Heart right ventricle (tissue), 16 donors: ENCODE measurements at regions not wholly inside any gene's neighbourhood (a gene's known extent, or its start where the extent isn't known, plus 50 kb on each side); places are given as distances from the start of the nearest gene placed in this dataset.

Source experiments
- ATAC-seq, 8 donors: fragments of 200-7000 bp; cut with Tn5 transposase; one replicate each; pipeline ENCODE4 v1.9.1; 2020; ENCODE audit warnings: mild to moderate bottlenecking in 8 of 8, moderate library complexity in 8 of 8, moderate number of reproducible peaks in 1 of 8
- DNase-seq, 2 donors: peaks; one replicate each; pipeline ENCODE4 v3.0.0-alpha.2; 2020
- H3K27ac ChIP-seq, 10 donors: fragments of 200-600 bp; sonication (generic) in 2 of 10; one replicate each; pipeline versions ENCODE4 v1.5.0 to v1.8.0; 2020 to 2022; ENCODE audit warnings: mild to moderate bottlenecking in 3 of 10
- H3K27me3 ChIP-seq, 7 donors: fragments of 200-600 bp; one replicate each; pipeline ENCODE4 v1.8.0; 2021 to 2022; ENCODE audit warnings: mild to moderate bottlenecking in 2 of 7
- H3K36me3 ChIP-seq, 9 donors: fragments of 200-600 bp; sonication (generic) in 1 of 9; one replicate each; pipeline versions ENCODE4 v1.5.0 to v1.8.0; 2020 to 2022; ENCODE audit warnings: mild to moderate bottlenecking in 2 of 9
- H3K4me1 ChIP-seq, 9 donors: fragments of 200-600 bp; sonication (generic) in 1 of 9; one replicate each; pipeline versions ENCODE4 v1.5.0 to v1.8.0; 2020 to 2022; ENCODE audit warnings: mild to moderate bottlenecking in 4 of 9
- H3K4me3 ChIP-seq, 10 donors: fragments of 200-600 bp; sonication (generic) in 2 of 10; one replicate each; pipeline versions ENCODE4 v1.5.0 to v1.8.0; 2020 to 2022; ENCODE audit warnings: mild to moderate bottlenecking in 7 of 10, moderate library complexity in 2 of 10
- H3K9me3 ChIP-seq, 11 donors: fragments of 200-600 bp in 10 of 11; sonication (generic) in 2 of 11; one replicate each; pipeline versions ENCODE4 v1.5.0 to v1.8.0; 2013 to 2022; ENCODE audit warnings: mild to moderate bottlenecking in 2 of 11, control low read depth in 1 of 11, moderate library complexity in 1 of 11
- CTCF ChIP-seq, 9 donors: fragments of 200-600 bp; sonication (generic) in 2 of 9; IDR thresholded peaks; one replicate each; pipeline versions ENCODE4 v1.5.0 to v1.8.0; 2021 to 2022; ENCODE audit warnings: antibody characterized with exemption in 9 of 9, mild to moderate bottlenecking in 5 of 9, moderate library complexity in 1 of 9
- WGBS, 2 donors: extraction: QIAGEN DNeasy Blood & Tissue Kit; methylation state at CpG; one replicate each; pipeline ENCODE4 v1.1.7; 2013; ENCODE audit warnings: inconsistent platforms in 1 of 2; 5-methylcytosine and 5-hydroxymethylcytosine counted together
- intact Hi-C, 10 donors: fragments of 100-400 bp; cut with DNase I; formaldehyde crosslinking; loops; one replicate each; pipeline versions ENCODE4 v1.11.1 to v1.14.2; 2022
- donor health status: Arrhythmogenic right ventricular cardiomyopathy.
- donor health status: ischemic (EF 13 %, LVEDD 7.1; RV severe dilation, severe dysfunction).
- donor health status: healthy with polysubstance abuse.
- donor health status: DM: no; HTN: yes; CAD: no.
- donor health status: DM: no; HTN: no; CAD: no.
- donor health status: ischemic (EF 25% LVEDD 6.9; RV normal size, moderate dysfunction).
- donor health status: ischemic (EF 25% LVEDD 5.7; RV mildly dilated, moderate dysfunction).
- donor health status: healthy.
- donor health status: DM: yes; HTN: yes; CAD: no.
- donor health status: Ischemic cardiomyopathy.
- donor health status: ischemic (EF 35%, LVEDD 5.7; RV mildly dilated, moderate dysfunction).
- donor health status: nonischemic (EF 11% LVEDD 7.7; RV severe dilation, severe dysfunction).
- donor health status: DM: yes; HTN: yes; CAD: no.
- donor health status: PGD.
- donor health status: ischemic (EF 29% LVEDD 5.4; RV normal size, mild dysfunction).
- donor health status: nonischemic (EF 23%, LVEDD 6.1; RV moderate dilation, normal function).

- Histone ChIP-seq H3K27me3 (no peaks in the 10 kb centered on the region), H3K9me3 (no peaks in the 10 kb centered on the region), H3K27ac (no peak overlapping the region), H3K4me1 (peaks cover 0 to 7% (median 0%) of the 10 kb centered on the region in 9 donors), H3K36me3 (no peaks in the 10 kb centered on the region), H3K4me3 (no peak overlapping the region)
- intact Hi-C loops = no loop called here
- ATAC-seq (no peak), DNase-seq (no peak)
- WGBS, 2 donors = 95 to 97% methylated on average over 2 of the region's 2 CpGs
- no peak for TF ChIP-seq CTCF (IDR thresholded peaks at IDR 0.05)
Observed at GRCh38 chr2:163541943-163542342, 193.9 kb downstream of the FIGN start.

- ATAC-seq (no peak), DNase-seq (no peak)
- H3K4me1 ChIP-seq = peaks cover 0 to 7% (median 0%) of the 10 kb centered on the region in 9 donors
- H3K27me3 ChIP-seq = no peaks in the 10 kb centered on the region
- TF ChIP-seq CTCF (IDR thresholded peaks at IDR 0.05) = no peak
- no peak overlapping the region for H3K27ac ChIP-seq
- no peaks in the 10 kb centered on the region for H3K9me3 ChIP-seq
- 79 to 85% methylated on average over 2 of the region's 2 CpGs for WGBS, 2 donors
- H3K4me3 ChIP-seq = no peak overlapping the region
- intact Hi-C loops = no loop called here
- no peaks in the 10 kb centered on the region for H3K36me3 ChIP-seq
Observed at GRCh38 chr2:163541495-163541894, 194.3 kb downstream of the FIGN start.

- Histone ChIP-seq H3K4me3 (no peak overlapping the region), H3K27ac (no peak overlapping the region), H3K9me3 (peaks cover 0 to 15% (median 6%) of the 10 kb centered on the region in 11 donors), H3K36me3 (no peaks in the 10 kb centered on the region), H3K27me3 (no peaks in the 10 kb centered on the region), H3K4me1 (no peaks in the 10 kb centered on the region)
- intact Hi-C loops = no loop called here
- no peak for TF ChIP-seq CTCF (IDR thresholded peaks at IDR 0.05)
- WGBS, 2 donors = 78 to 97% methylated on average over 1 of the region's 1 CpG
- ATAC-seq (no peak), DNase-seq (no peak)
Observed at GRCh38 chr2:163528640-163529217, 207.1 kb downstream of the FIGN start.

GRCh38 chr2:163527381-163527780, 208.4 kb downstream of the FIGN start:
- no peaks in the 10 kb centered on the region for H3K36me3 ChIP-seq
- no peaks in the 10 kb centered on the region for H3K27me3 ChIP-seq
- TF ChIP-seq CTCF (IDR thresholded peaks at IDR 0.05) = no peak
- no peak for DNase-seq
- intact Hi-C loops = no loop called here
- H3K27ac ChIP-seq = no peak overlapping the region
- H3K4me1 ChIP-seq = no peaks in the 10 kb centered on the region
- H3K9me3 ChIP-seq = peaks cover 0 to 28% (median 6%) of the 10 kb centered on the region in 11 donors
- no peak for ATAC-seq
- no peak overlapping the region for H3K4me3 ChIP-seq
